Lung (tissue), 11 donors: ENCODE measurements at regions not wholly inside any gene's neighbourhood (a gene's known extent, or its start where the extent isn't known, plus 50 kb on each side); places are given as distances from the start of the nearest gene placed in this dataset.

ENCODE experiments used
- ATAC-seq: fragments of 200-7000 bp; cut with Tn5 transposase; one replicate; pipeline ENCODE4 v1.9.1; 2020; ENCODE audit warnings: moderate number of reproducible peaks; ENCODE audit not compliant: insufficient read depth, low FRiP score
- DNase-seq, 3 donors: peaks; one replicate each; pipeline ENCODE4 v3.0.0-alpha.2; 2013 to 2017
- H3K27ac ChIP-seq, 2 donors: one replicate each; pipeline ENCODE4 v1.5.1; 2013; ENCODE audit warnings: mild to moderate bottlenecking in 2 of 2, moderate library complexity in 2 of 2, control low read depth in 1 of 2, inconsistent platforms in 1 of 2, low read depth in 1 of 2, low read length in 1 of 2
- H3K27me3 ChIP-seq, 3 donors: one replicate each; pipeline ENCODE4 v1.5.1; 2013; ENCODE audit warnings: low read length in 2 of 3; ENCODE audit not compliant: control insufficient read depth in 3 of 3, insufficient read depth in 3 of 3
- H3K36me3 ChIP-seq, 4 donors: one replicate each; pipeline ENCODE4 v1.5.1; 2013; ENCODE audit warnings: low read length in 4 of 4, mild to moderate bottlenecking in 1 of 4, moderate library complexity in 1 of 4; ENCODE audit not compliant: control insufficient read depth in 4 of 4, insufficient read depth in 4 of 4
- H3K4me1 ChIP-seq, 5 donors: one replicate each; pipeline ENCODE4 v1.5.1; 2013; ENCODE audit warnings: low read length in 5 of 5, mild to moderate bottlenecking in 2 of 5, moderate library complexity in 1 of 5; ENCODE audit not compliant: control insufficient read depth in 5 of 5, insufficient read depth in 5 of 5
- H3K4me3 ChIP-seq: one replicate; pipeline ENCODE4 v1.5.1; 2013; ENCODE audit warnings: mild to moderate bottlenecking, control low read depth, moderate library complexity
- H3K9ac ChIP-seq, 2 donors: one replicate each; pipeline ENCODE4 v1.5.1; 2013; ENCODE audit warnings: low read length in 2 of 2, control low read depth in 1 of 2; ENCODE audit not compliant: insufficient read depth in 1 of 2
- H3K9me3 ChIP-seq, 4 donors: one replicate each; pipeline ENCODE4 v1.5.1; 2013; ENCODE audit warnings: low read length in 3 of 4, mild to moderate bottlenecking in 1 of 4, moderate library complexity in 1 of 4; ENCODE audit not compliant: control insufficient read depth in 4 of 4, insufficient read depth in 3 of 4
- WGBS, 2 donors: extraction: QIAGEN DNeasy Blood & Tissue Kit; methylation state at CpG; one replicate each; pipeline ENCODE4 v1.1.7; 2013; 5-methylcytosine and 5-hydroxymethylcytosine counted together
- TF ChIP-seq, protein P1 (sequence below): IDR thresholded peaks from 2 replicates; pipeline ENCODE4 v1.5.1; 2012; ENCODE audit warnings: mild to moderate bottlenecking; ENCODE audit errors: control extremely low read depth, extremely low read depth
- donor health status: control.
- donor health status: control.
- donor health status: Bipolar disorder and iron deficiency.
- donor health status: healthy.
- donor health status: DM: yes; HTN: yes; CAD: no.

DNA sequence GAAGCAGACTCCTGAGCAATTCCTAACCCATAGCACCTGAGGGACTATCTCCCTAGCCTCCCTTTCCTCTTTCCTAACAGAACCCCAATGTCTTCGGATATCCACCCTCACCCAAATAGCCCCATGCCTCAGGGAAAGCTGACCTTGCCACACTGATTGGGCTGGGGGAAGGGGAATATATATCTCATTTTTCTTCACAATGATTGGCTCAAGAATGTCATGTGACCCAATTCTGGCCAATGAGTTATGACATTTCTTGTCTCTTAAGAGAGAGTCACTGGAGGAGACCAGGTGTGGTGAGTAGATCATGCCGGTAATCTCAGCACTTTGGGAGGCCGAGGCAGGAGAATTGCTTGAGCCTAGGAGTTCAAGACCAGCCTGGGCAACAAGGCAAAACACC is 71.9 kb upstream of the NLK start:
- H3K36me3 ChIP-seq = no peaks in the 10 kb centered on the region
- 93 to 100% methylated on average over 3 of the region's 3 CpGs for WGBS, 2 donors
- TF ChIP-seq, protein P1, sequence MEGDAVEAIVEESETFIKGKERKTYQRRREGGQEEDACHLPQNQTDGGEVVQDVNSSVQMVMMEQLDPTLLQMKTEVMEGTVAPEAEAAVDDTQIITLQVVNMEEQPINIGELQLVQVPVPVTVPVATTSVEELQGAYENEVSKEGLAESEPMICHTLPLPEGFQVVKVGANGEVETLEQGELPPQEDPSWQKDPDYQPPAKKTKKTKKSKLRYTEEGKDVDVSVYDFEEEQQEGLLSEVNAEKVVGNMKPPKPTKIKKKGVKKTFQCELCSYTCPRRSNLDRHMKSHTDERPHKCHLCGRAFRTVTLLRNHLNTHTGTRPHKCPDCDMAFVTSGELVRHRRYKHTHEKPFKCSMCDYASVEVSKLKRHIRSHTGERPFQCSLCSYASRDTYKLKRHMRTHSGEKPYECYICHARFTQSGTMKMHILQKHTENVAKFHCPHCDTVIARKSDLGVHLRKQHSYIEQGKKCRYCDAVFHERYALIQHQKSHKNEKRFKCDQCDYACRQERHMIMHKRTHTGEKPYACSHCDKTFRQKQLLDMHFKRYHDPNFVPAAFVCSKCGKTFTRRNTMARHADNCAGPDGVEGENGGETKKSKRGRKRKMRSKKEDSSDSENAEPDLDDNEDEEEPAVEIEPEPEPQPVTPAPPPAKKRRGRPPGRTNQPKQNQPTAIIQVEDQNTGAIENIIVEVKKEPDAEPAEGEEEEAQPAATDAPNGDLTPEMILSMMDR = no peak
- no peaks in the 10 kb centered on the region for H3K4me1 ChIP-seq
- no peak overlapping the region for H3K27ac ChIP-seq
- no peak for ATAC-seq
- no peaks in the 10 kb centered on the region for H3K27me3 ChIP-seq
- H3K9ac ChIP-seq = no peak overlapping the region
- H3K9me3 ChIP-seq = peaks cover 0 to 1% (median 0%) of the 10 kb centered on the region in 4 donors
- H3K4me3 ChIP-seq = no peak overlapping the region
- DNase-seq = no peak

DNA sequence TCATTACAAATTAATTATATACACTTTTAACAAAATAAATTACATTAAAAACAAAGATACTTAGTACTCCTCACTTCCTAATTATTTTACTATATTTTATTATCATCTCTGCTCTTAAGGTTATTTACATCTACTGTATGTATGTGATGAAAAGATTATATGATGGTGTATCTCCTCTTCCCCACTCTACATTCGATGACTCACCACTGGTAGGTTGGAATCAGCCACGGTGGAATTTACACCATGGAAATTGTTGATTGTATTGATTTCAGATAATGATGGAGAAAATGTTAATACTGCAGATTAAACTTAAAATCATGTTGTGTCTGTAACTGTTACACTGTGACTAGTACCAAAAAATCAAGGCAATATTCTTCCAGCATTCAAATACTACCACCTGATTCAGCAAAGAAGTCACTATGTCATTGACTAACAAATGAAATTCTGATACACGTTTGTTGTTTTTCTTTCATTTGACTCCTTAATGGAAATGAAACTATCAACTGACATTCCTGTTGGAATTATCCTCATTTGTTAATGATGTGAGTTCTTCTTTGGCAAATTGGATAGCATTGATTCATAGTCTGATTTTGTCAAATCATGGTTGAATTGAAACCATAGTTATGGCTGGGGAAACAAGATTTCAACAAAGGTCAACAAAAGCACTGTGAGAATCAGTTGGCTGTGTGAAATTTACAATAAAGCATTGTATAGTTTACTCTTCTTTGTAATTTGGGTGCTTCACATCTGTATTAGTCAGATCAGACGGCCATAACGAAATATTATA is 69.0 kb upstream of the NLK start:
- DNase-seq (no peak), ATAC-seq (no peak)
- no peaks in the 10 kb centered on the region for H3K36me3 ChIP-seq
- WGBS, 2 donors = 87 to 89% methylated on average over 5 of the region's 5 CpGs
- no peak overlapping the region for H3K9ac ChIP-seq
- H3K4me1 ChIP-seq = no peaks in the 10 kb centered on the region
- H3K9me3 ChIP-seq = peaks cover 0 to 1% (median 0%) of the 10 kb centered on the region in 4 donors
- H3K27me3 ChIP-seq = no peaks in the 10 kb centered on the region
- no peak overlapping the region for H3K4me3 ChIP-seq
- TF ChIP-seq, protein P1 = no peak
- H3K27ac ChIP-seq = no peak overlapping the region

DNA sequence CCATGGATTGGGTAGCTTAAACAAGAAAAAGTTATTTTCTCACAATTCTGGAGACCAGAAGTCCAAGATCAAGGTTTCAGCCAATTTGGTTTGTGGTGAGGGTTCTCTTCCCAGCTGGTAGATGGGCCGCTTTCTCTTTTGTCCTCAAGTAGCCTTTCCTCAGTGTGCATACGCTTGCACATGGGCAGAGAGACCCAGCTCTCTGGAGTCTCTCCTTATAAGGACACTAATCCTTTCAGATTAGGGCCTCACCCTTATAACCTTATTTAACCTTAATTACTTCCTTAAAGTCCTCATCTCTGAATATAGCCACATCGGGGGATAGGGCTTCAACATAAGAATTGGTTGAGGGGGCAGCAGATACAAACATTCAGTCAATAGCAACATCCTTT is 68.4 kb upstream of the NLK start:
- no peaks in the 10 kb centered on the region for H3K4me1 ChIP-seq
- H3K9ac ChIP-seq = no peak overlapping the region
- WGBS, 2 donors = 93% methylated on average over 3 of the region's 3 CpGs
- no peak overlapping the region for H3K27ac ChIP-seq
- DNase-seq (no peak), ATAC-seq (no peak)
- no peaks in the 10 kb centered on the region for H3K27me3 ChIP-seq
- H3K9me3 ChIP-seq = peaks cover 0 to 1% (median 0%) of the 10 kb centered on the region in 4 donors
- TF ChIP-seq, protein P1 = no peak
- no peak overlapping the region for H3K4me3 ChIP-seq
- H3K36me3 ChIP-seq = no peaks in the 10 kb centered on the region
